ENCODE measurements at regions not wholly inside any gene's neighbourhood (a gene's known extent, or its start where the extent isn't known, plus 50 kb on each side); places are given as distances from the start of the nearest gene placed in this dataset.

- no peaks in the 10 kb centered on the region for H3K27me3 Mint-ChIP-seq
- no peaks in the 10 kb centered on the region for H3K4me1 Mint-ChIP-seq
- DNase-seq: no peak
- POLR2A ChIA-PET: no interaction called here
- peaks cover 0 to 4% (median 0%) of the 10 kb centered on the region in 9 donors for H3K9me3 Mint-ChIP-seq
- no peaks in the 10 kb centered on the region for H3K36me3 Mint-ChIP-seq
- ATAC-seq: no peak
- H3K27ac Mint-ChIP-seq: no peak overlapping the region
- no peak overlapping the region for H3K4me3 Mint-ChIP-seq
These were observed 1630.1 kb downstream of the MAT2B start for GRCh38 chr5:165135565-165135964.

GRCh38 chr5:165137701-165138100 is 1632.3 kb downstream of the MAT2B start:
- no peak for DNase-seq
- Mint-ChIP-seq H3K27ac (no peak overlapping the region), H3K27me3 (no peaks in the 10 kb centered on the region), H3K4me1 (no peaks in the 10 kb centered on the region), H3K9me3 (peaks cover 0 to 3% (median 0%) of the 10 kb centered on the region in 9 donors), H3K36me3 (no peaks in the 10 kb centered on the region), H3K4me3 (no peak overlapping the region)
- ATAC-seq: no peak
- POLR2A ChIA-PET: no interaction called here

GRCh38 chr5:165138236-165138635 is 1632.8 kb downstream of the MAT2B start:
- no peak for DNase-seq
- H3K27ac Mint-ChIP-seq: no peak overlapping the region
- H3K4me1 Mint-ChIP-seq: no peaks in the 10 kb centered on the region
- H3K36me3 Mint-ChIP-seq: no peaks in the 10 kb centered on the region
- POLR2A ChIA-PET: no interaction called here
- no peak overlapping the region for H3K4me3 Mint-ChIP-seq
- H3K9me3 Mint-ChIP-seq: peaks cover 0 to 3% (median 0%) of the 10 kb centered on the region in 9 donors
- no peaks in the 10 kb centered on the region for H3K27me3 Mint-ChIP-seq
- no peak for ATAC-seq

- peaks cover 0 to 6% (median 0%) of the 10 kb centered on the region in 9 donors for H3K9me3 Mint-ChIP-seq
- ATAC-seq: no peak
- no peaks in the 10 kb centered on the region for H3K36me3 Mint-ChIP-seq
- no peaks in the 10 kb centered on the region for H3K4me1 Mint-ChIP-seq
- H3K4me3 Mint-ChIP-seq: no peak overlapping the region
- H3K27ac Mint-ChIP-seq: no peak overlapping the region
- no peak for DNase-seq
- H3K27me3 Mint-ChIP-seq: no peaks in the 10 kb centered on the region
- POLR2A ChIA-PET: no interaction called here
These were observed 1633.8 kb downstream of the MAT2B start for GRCh38 chr5:165139262-165139661.

GRCh38 chr5:165139721-165140120 is 1634.3 kb downstream of the MAT2B start:
- H3K27ac Mint-ChIP-seq: no peak overlapping the region
- H3K36me3 Mint-ChIP-seq: no peaks in the 10 kb centered on the region
- H3K4me1 Mint-ChIP-seq: no peaks in the 10 kb centered on the region
- peaks cover 0 to 10% (median 0%) of the 10 kb centered on the region in 9 donors for H3K9me3 Mint-ChIP-seq
- no peak for ATAC-seq
- POLR2A ChIA-PET: no interaction called here
- no peak for DNase-seq
- H3K27me3 Mint-ChIP-seq: no peaks in the 10 kb centered on the region
- no peak overlapping the region for H3K4me3 Mint-ChIP-seq

- no peaks in the 10 kb centered on the region for H3K27me3 Mint-ChIP-seq
- no peak for ATAC-seq
- H3K4me3 Mint-ChIP-seq: no peak overlapping the region
- POLR2A ChIA-PET: no interaction called here
- DNase-seq: no peak
- no peak overlapping the region for H3K27ac Mint-ChIP-seq
- no peaks in the 10 kb centered on the region for H3K36me3 Mint-ChIP-seq
- peaks cover 0 to 10% (median 0%) of the 10 kb centered on the region in 9 donors for H3K9me3 Mint-ChIP-seq
- no peaks in the 10 kb centered on the region for H3K4me1 Mint-ChIP-seq
These were observed 1638.3 kb downstream of the MAT2B start for GRCh38 chr5:165143741-165144140.

GRCh38 chr5:165149431-165149830 is 1644.0 kb downstream of the MAT2B start:
- ATAC-seq (no peak), DNase-seq (no peak)
- Mint-ChIP-seq H3K36me3 (no peaks in the 10 kb centered on the region), H3K4me1 (no peaks in the 10 kb centered on the region), H3K27ac (no peak overlapping the region), H3K4me3 (no peak overlapping the region), H3K27me3 (no peaks in the 10 kb centered on the region), H3K9me3 (peaks cover 0 to 7% (median 0%) of the 10 kb centered on the region in 9 donors)
- POLR2A ChIA-PET: no interaction called here

- DNase-seq (no peak), ATAC-seq (no peak)
- Mint-ChIP-seq H3K4me3 (no peak overlapping the region), H3K4me1 (no peaks in the 10 kb centered on the region), H3K9me3 (peaks cover 0 to 7% (median 0%) of the 10 kb centered on the region in 9 donors), H3K27ac (no peak overlapping the region), H3K27me3 (no peaks in the 10 kb centered on the region), H3K36me3 (no peaks in the 10 kb centered on the region)
- POLR2A ChIA-PET: no interaction called here
These were observed 1646.6 kb downstream of the MAT2B start for GRCh38 chr5:165152058-165152457.

GRCh38 chr5:165157219-165157618 is 1651.8 kb downstream of the MAT2B start:
- Mint-ChIP-seq H3K4me3 (no peak overlapping the region), H3K27me3 (no peaks in the 10 kb centered on the region), H3K27ac (no peak overlapping the region), H3K9me3 (peaks cover 0 to 5% (median 0%) of the 10 kb centered on the region in 9 donors), H3K4me1 (no peaks in the 10 kb centered on the region), H3K36me3 (no peaks in the 10 kb centered on the region)
- POLR2A ChIA-PET: no interaction called here
- DNase-seq (no peak), ATAC-seq (no peak)

- Mint-ChIP-seq H3K36me3 (no peaks in the 10 kb centered on the region), H3K9me3 (peaks cover 0 to 11% (median 0%) of the 10 kb centered on the region in 9 donors)
- POLR2A ChIA-PET: no interaction called here
These were observed 1655.8 kb downstream of the MAT2B start for GRCh38 chr5:165161204-165161603.

GRCh38 chr5:165163861-165164260 is 1658.4 kb downstream of the MAT2B start:
- H3K27me3 Mint-ChIP-seq: no peaks in the 10 kb centered on the region
- no peaks in the 10 kb centered on the region for H3K36me3 Mint-ChIP-seq
- H3K4me1 Mint-ChIP-seq: no peaks in the 10 kb centered on the region
- no peak overlapping the region for H3K27ac Mint-ChIP-seq
- POLR2A ChIA-PET: no interaction called here
- no peak for DNase-seq
- H3K4me3 Mint-ChIP-seq: no peak overlapping the region
- peaks cover 0 to 9% (median 2%) of the 10 kb centered on the region in 9 donors for H3K9me3 Mint-ChIP-seq
- no peak for ATAC-seq

More at GRCh38 chr5:165161204-165161603, 1655.8 kb downstream of the MAT2B start:
- DNase-seq (no peak), ATAC-seq (no peak)
- H3K4me1 Mint-ChIP-seq: no peaks in the 10 kb centered on the region
- H3K27ac Mint-ChIP-seq: no peak overlapping the region
- H3K4me3 Mint-ChIP-seq: no peak overlapping the region
- H3K27me3 Mint-ChIP-seq: no peaks in the 10 kb centered on the region

- H3K27me3 Mint-ChIP-seq: no peaks in the 10 kb centered on the region
- no peak for ATAC-seq
- no peak overlapping the region for H3K27ac Mint-ChIP-seq
- no peak for DNase-seq
- no peaks in the 10 kb centered on the region for H3K4me1 Mint-ChIP-seq
- peaks cover 0 to 10% (median 4%) of the 10 kb centered on the region in 9 donors for H3K9me3 Mint-ChIP-seq
- no peaks in the 10 kb centered on the region for H3K36me3 Mint-ChIP-seq
- POLR2A ChIA-PET: no interaction called here
- no peak overlapping the region for H3K4me3 Mint-ChIP-seq
These were observed 1668.2 kb downstream of the MAT2B start for GRCh38 chr5:165173651-165174050.

GRCh38 chr5:165175041-165175440 is 1669.6 kb downstream of the MAT2B start:
- DNase-seq: no peak

GRCh38 chr5:165184183-165184582 is 1678.8 kb downstream of the MAT2B start:
- Mint-ChIP-seq H3K4me1 (peaks cover 0 to 5% (median 0%) of the 10 kb centered on the region in 4 donors), H3K27me3 (peaks cover 0 to 3% (median 0%) of the 10 kb centered on the region in 5 donors), H3K36me3 (no peaks in the 10 kb centered on the region), H3K27ac (no peak overlapping the region), H3K4me3 (no peak overlapping the region), H3K9me3 (peaks cover 0 to 16% (median 6%) of the 10 kb centered on the region in 9 donors)
- POLR2A ChIA-PET: no interaction called here
- DNase-seq (no peak), ATAC-seq (no peak)

More at GRCh38 chr5:165175041-165175440, 1669.6 kb downstream of the MAT2B start:
- Mint-ChIP-seq H3K36me3 (no peaks in the 10 kb centered on the region), H3K4me3 (no peak overlapping the region), H3K27ac (no peak overlapping the region), H3K4me1 (no peaks in the 10 kb centered on the region), H3K27me3 (no peaks in the 10 kb centered on the region), H3K9me3 (peaks cover 0 to 10% (median 2%) of the 10 kb centered on the region in 9 donors)
- ATAC-seq: no peak
- POLR2A ChIA-PET: no interaction called here
